ENCODE measurements at regions not wholly inside any gene's neighbourhood (a gene's known extent, or its start where the extent isn't known, plus 50 kb on each side); places are given as distances from the start of the nearest gene placed in this dataset.
A peak's percentile ranks its signal among the peaks of the same experiment; 100 is the strongest.

GRCh38 chr16:86306011-86306644 is 204.2 kb upstream of the FOXF1 start:
- DNase-seq = no peak

- no peak for DNase-seq
Observed at GRCh38 chr16:86306811-86307513, 203.4 kb upstream of the FOXF1 start.

GRCh38 chr16:86307514-86307903 is 202.8 kb upstream of the FOXF1 start:
- DNase-seq = no peak

DNA sequence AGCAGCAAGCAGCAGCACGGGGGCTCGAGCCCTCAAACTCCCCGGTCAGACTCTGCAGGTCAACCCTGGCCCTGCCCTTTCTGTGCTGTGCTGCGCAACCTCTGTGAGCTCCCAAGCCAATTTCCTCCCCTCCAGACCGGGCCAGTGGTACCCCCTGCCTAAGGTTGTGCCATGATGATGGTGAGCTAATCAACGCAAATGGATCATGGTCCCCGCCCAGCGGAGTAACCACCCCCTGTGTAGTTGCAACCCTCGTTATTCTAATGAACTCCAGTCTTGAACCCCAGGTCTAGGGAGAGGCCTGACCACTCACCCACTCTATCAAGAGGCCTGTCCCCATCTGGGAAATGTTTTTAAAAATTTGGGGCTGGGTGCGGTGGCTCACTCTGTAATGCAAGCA is 201.8 kb upstream of the FOXF1 start:
- DNase-seq = no peak

- no peak for DNase-seq
Observed at GRCh38 chr16:86313631-86314030, 196.7 kb upstream of the FOXF1 start.

GRCh38 chr16:86314402-86315025 is 195.8 kb upstream of the FOXF1 start:
- DNase-seq = no peak

- no peak for DNase-seq
Observed at GRCh38 chr16:86316967-86317812, 193.1 kb upstream of the FOXF1 start.

DNA sequence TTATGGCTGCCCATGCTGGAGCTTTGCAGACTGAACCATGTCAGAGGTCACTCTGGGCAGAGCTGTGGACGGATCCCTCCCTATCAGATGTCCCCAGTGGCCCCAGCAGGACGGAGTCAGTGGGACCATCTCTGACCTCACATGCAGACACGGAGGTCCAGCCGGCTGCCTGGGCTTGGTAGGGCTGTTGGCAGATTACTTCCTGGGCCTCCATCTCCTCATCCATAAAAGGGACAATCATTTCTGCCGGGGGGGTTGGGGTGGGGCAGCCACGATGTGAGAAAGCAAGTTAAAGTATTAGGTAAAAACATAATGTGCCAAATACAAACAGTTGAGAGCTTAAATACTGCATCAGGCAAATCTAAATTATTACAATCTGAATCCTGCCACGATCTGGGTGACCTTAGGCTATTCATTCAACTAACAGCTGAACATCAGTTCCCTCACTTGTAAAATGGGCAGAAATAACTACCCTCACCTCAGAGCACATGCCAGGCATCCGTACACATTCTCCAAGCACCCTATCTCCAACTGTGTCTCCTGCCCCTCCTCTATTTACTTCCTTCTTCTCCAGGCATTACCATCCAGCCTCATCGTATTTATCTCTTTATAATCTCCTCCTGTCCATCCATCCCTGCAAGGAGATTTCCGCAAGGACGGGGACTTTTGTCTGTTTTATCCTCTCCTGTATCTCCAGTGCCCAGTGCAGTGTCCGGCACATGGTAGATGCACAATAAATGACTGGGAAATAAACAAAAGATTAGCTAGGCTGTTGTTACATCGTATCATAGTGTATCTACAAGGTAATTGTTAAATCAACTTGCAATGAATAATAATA is 192.3 kb upstream of the FOXF1 start:
- no peak for DNase-seq

DNA sequence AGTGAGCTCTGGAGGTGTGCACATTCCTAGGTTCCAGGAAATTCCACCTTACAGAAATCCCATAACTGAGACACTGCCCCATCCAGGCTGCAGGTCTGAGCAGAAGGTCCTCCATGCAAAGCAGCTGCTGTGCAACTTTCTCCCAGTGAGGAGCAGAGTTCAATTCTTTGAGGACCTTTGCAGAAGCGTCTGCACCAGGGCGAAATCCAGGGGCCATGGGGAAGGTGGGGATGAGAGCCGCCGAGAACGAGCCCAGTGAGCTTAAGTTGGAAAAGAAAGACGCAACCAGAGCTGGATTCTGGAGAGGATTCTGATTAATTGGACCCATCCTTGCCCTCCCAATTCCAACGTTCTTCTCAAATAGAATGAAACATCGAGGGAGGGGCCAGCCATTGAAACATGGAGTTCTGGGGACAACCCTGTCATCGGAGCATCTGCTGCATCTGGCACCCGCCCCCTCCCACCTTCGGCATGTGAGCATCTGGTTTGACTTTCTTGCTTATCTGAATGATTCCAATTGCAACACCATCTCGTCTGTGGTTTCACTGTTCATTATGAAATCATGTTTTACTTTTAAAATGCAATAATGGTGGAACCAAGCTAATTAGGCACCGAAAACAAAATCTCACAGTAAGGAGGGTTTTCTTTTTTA is 190.6 kb upstream of the FOXF1 start:
- no peak for DNase-seq

- DNase-seq = no peak
Observed at GRCh38 chr16:86320237-86320595, 190.1 kb upstream of the FOXF1 start.

- no peak for DNase-seq
Observed at GRCh38 chr16:86321491-86321890, 188.8 kb upstream of the FOXF1 start.

DNA sequence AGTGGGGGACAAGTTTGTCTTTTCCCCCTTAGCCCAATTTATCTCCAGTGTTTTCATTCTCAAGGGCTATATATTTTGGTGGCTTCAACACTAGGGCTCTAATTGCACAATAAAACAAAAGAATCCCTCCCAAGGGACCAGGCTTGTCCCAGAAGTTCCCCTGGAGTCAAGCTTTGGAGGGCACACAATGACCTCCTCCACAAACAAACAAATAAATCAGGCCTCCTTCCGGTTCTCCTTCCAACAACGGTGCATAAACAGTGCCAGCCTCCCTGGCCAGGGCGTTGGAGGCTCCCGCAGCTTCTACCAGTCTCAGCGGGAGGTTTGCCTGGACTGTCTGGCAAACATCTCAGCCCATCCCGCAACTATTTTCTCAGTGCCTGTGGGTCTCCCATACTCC is 188.0 kb upstream of the FOXF1 start:
- no peak for DNase-seq

- no peak for DNase-seq
Observed at GRCh38 chr16:86322806-86323205, 187.5 kb upstream of the FOXF1 start.

DNA sequence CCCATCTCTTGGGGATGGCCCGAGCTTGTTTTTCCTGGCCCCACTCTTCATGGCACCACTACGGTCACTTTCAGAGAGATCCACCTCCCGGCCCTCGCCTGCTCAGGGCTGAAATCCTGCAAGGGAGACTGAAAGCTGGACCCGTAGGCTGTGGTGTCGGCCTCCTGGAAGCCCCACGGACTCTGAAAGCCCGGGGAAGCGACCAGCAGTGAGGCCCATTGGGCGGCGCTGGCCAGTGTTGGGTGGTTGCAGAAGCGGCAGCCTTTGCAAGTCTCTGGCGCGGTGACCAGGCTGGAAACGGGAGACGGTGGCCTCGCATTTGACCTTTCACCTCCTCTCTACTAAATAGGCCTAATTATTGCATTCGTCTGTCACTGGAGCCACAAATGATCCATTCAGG is 186.0 kb upstream of the FOXF1 start:
- no peak for DNase-seq

GRCh38 chr16:86325360-86325759 is 185.0 kb upstream of the FOXF1 start:
- DNase-seq = no peak

- DNase-seq = no peak
Observed at GRCh38 chr16:86325895-86326294, 184.4 kb upstream of the FOXF1 start.

DNA sequence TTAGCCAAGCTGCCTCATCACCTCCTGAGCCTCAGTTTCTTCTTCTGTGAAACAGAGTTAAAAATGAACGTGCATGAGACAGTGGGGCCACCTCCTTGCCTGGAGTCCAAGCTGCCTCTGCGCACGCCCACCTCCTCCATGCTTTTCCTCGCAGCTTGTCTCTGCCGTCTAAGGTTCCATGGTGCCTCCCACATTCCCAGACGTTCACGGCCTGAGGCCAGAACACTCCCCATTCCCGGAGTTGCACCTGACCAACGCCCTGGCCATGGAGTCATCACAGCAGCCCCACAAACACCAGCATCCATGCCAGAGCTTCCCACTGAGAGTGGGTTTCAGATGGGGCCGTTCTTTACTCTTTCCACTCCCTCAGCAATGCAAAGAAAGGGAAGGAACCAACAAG is 183.0 kb upstream of the FOXF1 start:
- DNase-seq = no peak

- DNase-seq = no peak
Observed at GRCh38 chr16:86330906-86331305, 179.4 kb upstream of the FOXF1 start.

- DNase-seq = peak; percentile 16
Observed at GRCh38 chr16:86334079-86334635, 176.2 kb upstream of the FOXF1 start.

DNA sequence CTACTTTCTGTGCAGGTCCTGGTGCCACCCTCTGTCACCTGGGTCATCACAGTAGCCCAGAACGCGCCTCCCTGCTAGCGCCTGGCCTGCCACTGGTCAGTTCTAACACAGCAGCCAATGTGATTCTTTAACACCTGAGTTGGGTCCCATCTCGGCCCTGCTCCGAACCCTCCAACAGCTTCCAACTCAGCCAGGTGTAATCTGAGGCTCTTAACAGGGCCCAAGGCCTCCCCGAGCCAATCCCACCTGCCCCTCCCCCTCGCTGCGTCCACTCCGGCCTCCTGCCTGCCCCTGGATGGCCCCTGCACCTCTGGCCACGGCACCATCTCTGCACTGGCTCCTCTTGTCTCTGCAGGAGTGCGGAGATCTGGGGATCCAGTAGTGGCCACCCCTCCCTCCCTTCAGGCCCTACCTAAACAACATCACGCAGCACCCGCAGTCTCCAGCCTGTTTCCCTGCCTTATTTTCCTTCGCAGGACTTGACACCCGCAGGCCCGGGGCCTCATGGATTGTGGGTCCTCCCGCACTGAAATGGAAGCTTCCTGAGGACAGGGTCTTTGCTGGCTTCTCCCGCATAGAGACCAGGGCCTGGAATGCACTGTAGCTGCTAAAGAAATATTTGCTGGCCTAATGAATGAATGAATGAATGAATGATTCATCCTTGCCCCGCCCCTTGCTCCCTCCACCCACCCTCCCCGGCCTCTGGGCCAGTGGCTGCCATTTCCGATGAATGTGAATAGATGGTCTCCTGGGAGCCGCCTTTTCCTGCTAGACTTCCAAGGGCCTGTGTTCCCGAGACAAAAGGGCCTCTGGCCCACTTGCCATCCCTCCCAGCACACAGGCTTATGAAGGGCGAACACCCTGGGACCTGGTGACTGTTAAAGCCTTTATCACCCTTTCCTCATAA is 174.8 kb upstream of the FOXF1 start:
- DNase-seq = no peak

DNA sequence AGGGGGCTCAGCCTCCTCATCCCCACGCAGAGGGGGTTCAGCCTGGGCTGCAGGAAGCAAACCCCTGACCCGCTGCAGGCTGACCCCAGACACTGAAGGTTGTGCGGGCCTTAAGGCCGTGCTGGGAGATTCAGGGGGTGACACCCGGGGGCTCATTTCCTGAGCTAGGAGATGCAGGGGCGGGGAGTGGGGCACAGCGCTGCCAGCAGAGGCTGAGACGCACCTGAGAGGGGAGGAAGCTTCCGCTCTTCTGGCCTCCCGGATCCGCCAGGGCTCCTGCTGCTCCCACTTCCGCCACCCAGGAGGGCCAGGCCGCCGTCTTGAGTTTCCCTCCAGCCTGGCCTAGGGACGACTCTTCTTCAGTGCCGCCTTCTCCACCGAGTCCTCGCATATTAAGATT is 173.2 kb upstream of the FOXF1 start:
- no peak for DNase-seq

All from suppressor macrophage treated with lipopolysaccharide for 4 hours (primary cell).